K562 (cell line): ENCODE measurements at regions not wholly inside any gene's neighbourhood (a gene's known extent, or its start where the extent isn't known, plus 50 kb on each side); places are given as distances from the start of the nearest gene placed in this dataset.

Source experiments
- ATAC-seq: fragments of 200-7000 bp; cut with Tn5 transposase; 3 replicates; pipeline ENCODE4 v1.9.1; 2020; ENCODE audit warnings: moderate library complexity
- BruUV-seq: library from RNA; stranded (reverse); fragments of 400-500 nt; replicated peaks from 2 replicates; lab custom pipeline; 2021; lab: Mats Ljungman, UMichigan
- CTCF ChIA-PET: fragments of 300-600 bp; formaldehyde crosslinking; extraction: SDS; loops from one replicate; lab custom pipeline; 2021; ENCODE audit warnings: low intra/inter-chr PET ratio; lab: Yijun Ruan, JAX
- POLR2A ChIA-PET: fragments of 300-600, 350-650 bp; sonication (Branson Sonifier 250); formaldehyde crosslinking; extraction: SDS; loops from one replicate; lab custom pipeline; 2021; ENCODE audit warnings: antibody characterized with exemption, inconsistent platforms; lab: Yijun Ruan, JAX
- DNase-seq, 4 experiments: peaks; one replicate each; pipeline versions ENCODE4 v3.0.0 to v3.0.0-alpha.2; 2011 to 2018; ENCODE audit warnings: low spot score in 3 of 4, mixed read lengths in 3 of 4; ENCODE audit errors: extremely low read depth in 1 of 4
- FAIRE-seq: peaks from 2 replicates; lab custom pipeline; 2011; peaks lifted over from hg19 to GRCh38; lab: Jason Lieb, UNC
- H2AFZ ChIP-seq: 2 replicates; pipeline ENCODE4 v1.6.0; 2011; ENCODE audit warnings: low read depth, low read length, control low read depth, inconsistent platforms
- H3K27ac ChIP-seq: fragments of 200-600 bp; 3 replicates; pipeline ENCODE4 v1.8.0; 2011; ENCODE audit warnings: low read depth, mild to moderate bottlenecking, control low read depth, inconsistent platforms, low read length, moderate library complexity, mixed read lengths; ENCODE audit errors: extremely low read depth
- H3K27me3 ChIP-seq, 2 experiments: fragments of 300-600 bp in 1 of 2; 2 replicates in 1 of 2; 3 replicates in 1 of 2; pipeline versions ENCODE4 v1.6.0 to v1.8.0; 2011; ENCODE audit warnings: inconsistent platforms in 2 of 2, low read length in 2 of 2, mild to moderate bottlenecking in 1 of 2, mixed read lengths in 1 of 2, moderate library complexity in 1 of 2; ENCODE audit not compliant: control insufficient read depth in 2 of 2, insufficient read depth in 2 of 2
- H3K36me3 ChIP-seq: fragments of 300-600 bp; 3 replicates; pipeline ENCODE4 v1.8.0; 2011; ENCODE audit warnings: mild to moderate bottlenecking, low read length, inconsistent platforms; ENCODE audit not compliant: control insufficient read depth, insufficient read depth
- H3K4me1 ChIP-seq, 2 experiments: fragments of 200-600 bp in 1 of 2; replicated peaks in 1 of 2; 2 replicates in 1 of 2; 3 replicates in 1 of 2; pipeline versions ENCODE4 v1.5.1 to v1.8.0; 2011; ENCODE audit warnings: inconsistent platforms in 2 of 2, low read length in 2 of 2, mild to moderate bottlenecking in 1 of 2, mixed read lengths in 1 of 2, moderate library complexity in 1 of 2; ENCODE audit not compliant: control insufficient read depth in 2 of 2, insufficient read depth in 2 of 2
- H3K4me2 ChIP-seq: 2 replicates; pipeline ENCODE4 v1.6.1; 2011; ENCODE audit warnings: low read length, control low read depth, inconsistent platforms, mixed read lengths; ENCODE audit not compliant: insufficient read depth
- H3K4me3 ChIP-seq: fragments of 200-600 bp; sonication (generic), shearing (Covaris generic); 2 replicates; pipeline ENCODE4 v1.5.1; 2016; ENCODE audit warnings: control low read depth, inconsistent platforms
- H3K79me2 ChIP-seq: fragments of 200-600 bp; 3 replicates; pipeline ENCODE4 v1.8.0; 2011; ENCODE audit warnings: low read length, inconsistent platforms; ENCODE audit not compliant: control insufficient read depth, insufficient read depth
- H3K9ac ChIP-seq, 2 experiments: 2 replicates each; pipeline versions ENCODE4 v1.6.0 to v1.6.1; 2011; ENCODE audit warnings: low read depth in 2 of 2, low read length in 2 of 2, control low read depth in 1 of 2, inconsistent platforms in 1 of 2, mild to moderate bottlenecking in 1 of 2, mixed read lengths in 1 of 2; ENCODE audit not compliant: insufficient read depth in 1 of 2
- H3K9me1 ChIP-seq: one replicate; pipeline ENCODE4 v1.6.0; 2011; ENCODE audit warnings: inconsistent platforms, mild to moderate bottlenecking, low read length, moderate library complexity; ENCODE audit not compliant: control insufficient read depth, insufficient read depth
- H3K9me3 ChIP-seq: replicated peaks from 2 replicates; pipeline ENCODE4 v1.5.1; 2011; ENCODE audit warnings: low read depth, low read length, inconsistent platforms; ENCODE audit not compliant: control insufficient read depth, insufficient read depth
- H4K20me1 ChIP-seq: replicated peaks from 2 replicates; pipeline ENCODE4 v1.6.1; 2011; ENCODE audit warnings: low read length, inconsistent platforms, mixed read lengths; ENCODE audit not compliant: control insufficient read depth, insufficient read depth
- BHLHE40 ChIP-seq: IDR thresholded peaks from 2 replicates; pipeline ENCODE4 v1.6.1; 2011; ENCODE audit warnings: low read length, improper control_type of control experiment
- HMGXB4 ChIP-seq: sonication (generic); formaldehyde crosslinking; IDR thresholded peaks from 2 replicates; pipeline ENCODE4 v1.8.1; 2023; ENCODE audit warnings: mild to moderate bottlenecking, missing genetic modification reagents
- MEIS2 ChIP-seq: fragments of 450-650 bp; IDR thresholded peaks from 2 replicates; pipeline ENCODE4 v1.6.1; 2014; ENCODE audit warnings: mild to moderate bottlenecking; ENCODE audit not compliant: partially characterized antibody
- NFIC ChIP-seq: fragments of 450-650 bp; IDR thresholded peaks from 2 replicates; pipeline ENCODE4 v1.6.1; 2017; ENCODE audit warnings: mild to moderate bottlenecking, inconsistent platforms
- NR2C2 ChIP-seq, 2 experiments: fragments of 200-800 bp in 1 of 2; sonication (Bioruptor generic) in 1 of 2; sonication (generic) in 1 of 2; formaldehyde crosslinking in 1 of 2; IDR thresholded peaks; 2 replicates each; pipeline versions ENCODE4 v1.6.1 to v1.8.0; 2016 to 2022; ENCODE audit warnings: mild to moderate bottlenecking in 1 of 2, missing compliant biosample characterization in 1 of 2, missing genetic modification characterization in 1 of 2, missing genetic modification reagents in 1 of 2
- NRF1 ChIP-seq, 2 experiments: fragments of 450-650 bp; IDR thresholded peaks in 1 of 2; conservative IDR thresholded peaks in 1 of 2; 2 replicates each; pipeline ENCODE4 v1.6.1; 2014; ENCODE audit warnings: mild to moderate bottlenecking in 2 of 2
- SMARCE1 ChIP-seq: fragments of 450-650 bp; IDR thresholded peaks from 2 replicates; pipeline ENCODE4 v1.7.1; 2016; ENCODE audit warnings: mild to moderate bottlenecking
- WGBS: fragments of 100-300 bp; shearing (Covaris generic); methylation state at CpG from one replicate; pipeline ENCODE4 v1.1.6; 2016; ENCODE audit warnings: low coverage, mixed read lengths; ENCODE audit not compliant: insufficient coverage; ENCODE audit errors: missing lambda C conversion rate; 5-methylcytosine and 5-hydroxymethylcytosine counted together
- in situ Hi-C: fragments of 300-500 bp; cut with MboI; formaldehyde crosslinking; loops from 4 replicates; pipeline ENCODE4 v1.15.0; 2018; ENCODE audit warnings: inconsistent platforms, mixed read lengths
- intact Hi-C: fragments of 100-400 bp; cut with micrococcal nuclease; formaldehyde crosslinking; loops from 2 replicates; pipeline ENCODE4 v1.14.2; 2022

- Histone ChIP-seq H3K4me2 (no peak overlapping the region), H3K9ac (no peak overlapping the region), H3K36me3 (no peaks in the 10 kb centered on the region), H3K79me2 (no peaks in the 10 kb centered on the region), H3K9me1 (no peaks in the 10 kb centered on the region), H3K27me3 (no peaks in the 10 kb centered on the region), H3K27ac (no peak overlapping the region)
- DNase-seq: peak in 1 of 4 experiments; percentile 2
- intact Hi-C loops: no loop called here
- BruUV-seq: no TSS peak
- POLR2A ChIA-PET: no interaction called here
- FAIRE-seq: no peak
- ATAC-seq: no peak
- TF ChIP-seq NRF1 (conservative IDR thresholded peaks at IDR 0.05 in 1 of 2, IDR thresholded peaks at IDR 0.05 in 1 of 2) (peak; percentile 64 to 71), BHLHE40 (peak; percentile 52), NR2C2 (CRISPR knock-in tag; IDR thresholded peaks at IDR 0.05) (no peak), NR2C2 (tag; IDR thresholded peaks at IDR 0.05) (0 out of 2 replicates have a peak, but pooled peaks have one; percentile 22), HMGXB4 (CRISPR knock-in tag) (no peak), NFIC (peak; percentile 62), MEIS2 (peak; percentile 7), SMARCE1 (no peak)
- TF ChIP-seq, all 486 proteins: peak for 5
- no peaks in the 10 kb centered on the region for H4K20me1 ChIP-seq
- 1% methylated on average over 10 of the region's 10 CpGs for WGBS
- no peak overlapping the region for H3K4me3 ChIP-seq
- in situ Hi-C loops: no loop called here
- CTCF ChIA-PET: no interaction called here
- no peak overlapping the region for H2AFZ ChIP-seq
- H3K4me1 ChIP-seq: no peaks in the 10 kb centered on the region
- H3K9me3 ChIP-seq: no peaks in the 10 kb centered on the region
Observed at GRCh38 chr7:47040795-47041347, 541.0 kb downstream of the TNS3 start.
